Hepatocyte (in vitro differentiated cells): ENCODE measurements at regions not wholly inside any gene's neighbourhood (a gene's known extent, or its start where the extent isn't known, plus 50 kb on each side); places are given as distances from the start of the nearest gene placed in this dataset.

Experiments used
- CTCF ChIP-seq: fragments of 200-600 bp; sonication (generic); IDR thresholded peaks from 2 replicates; pipeline ENCODE4 v1.5.1; 2016; ENCODE audit warnings: antibody characterized with exemption, mild to moderate bottlenecking; ENCODE audit not compliant: poor library complexity
- EZH2 ChIP-seq: fragments of 200-600 bp; sonication (generic); IDR thresholded peaks from 2 replicates; pipeline ENCODE4 v1.6.1; 2016; ENCODE audit warnings: antibody characterized with exemption, mild to moderate bottlenecking, borderline replicate concordance
- EZH2phosphoT487 ChIP-seq: fragments of 200-600 bp; sonication (generic); IDR thresholded peaks from one replicate; pipeline ENCODE4 v1.6.1; 2018; ENCODE audit warnings: antibody characterized with exemption, mild to moderate bottlenecking, low read depth, moderate library complexity; ENCODE audit not compliant: unreplicated experiment, severe bottlenecking

- no peak for TF ChIP-seq CTCF
- TF ChIP-seq EZH2: no peak
- no peak for TF ChIP-seq EZH2phosphoT487
These were observed 415.9 kb downstream of the NDFIP2 start for GRCh38 chr13:79896851-79897250.
